NT2/D1 (cell line): ENCODE measurements at regions not wholly inside any gene's neighbourhood (a gene's known extent, or its start where the extent isn't known, plus 50 kb on each side); places are given as distances from the start of the nearest gene placed in this dataset.

Experiments used
- SUZ12 ChIP-seq: IDR thresholded peaks from 2 replicates; pipeline ENCODE4 v1.6.1; 2011; ENCODE audit not compliant: insufficient read length, insufficient read depth; ENCODE audit errors: extremely low read depth
- ZNF274 ChIP-seq: IDR thresholded peaks from 2 replicates; pipeline ENCODE4 v1.6.1; 2011; ENCODE audit warnings: mild to moderate bottlenecking, low read depth, low read length

GRCh38 chr10:131422731-131423130, 111.2 kb upstream of the TCERG1L start:
- no peak for TF ChIP-seq SUZ12
- no peak for TF ChIP-seq ZNF274
